ENCODE measurements at regions not wholly inside any gene's neighbourhood (a gene's known extent, or its start where the extent isn't known, plus 50 kb on each side); places are given as distances from the start of the nearest gene placed in this dataset.

DNA sequence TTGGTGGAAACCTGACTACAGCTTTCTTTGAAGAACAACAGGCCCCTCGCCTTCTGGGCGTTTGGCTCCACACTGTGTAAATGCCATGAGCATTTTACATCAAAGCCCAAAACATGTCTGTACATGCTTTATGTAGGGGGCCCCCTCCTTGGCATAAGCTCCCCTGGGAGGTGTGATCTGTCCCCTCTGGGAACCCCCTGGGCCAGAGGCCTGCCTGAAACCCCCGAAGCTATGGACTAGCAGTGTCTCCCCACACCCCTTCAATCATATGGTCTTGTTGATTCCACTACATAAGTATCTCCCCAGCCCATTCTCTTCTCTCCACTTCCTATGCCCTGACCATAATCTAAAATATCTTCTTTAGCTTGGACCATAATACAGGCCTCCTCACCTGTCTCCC lies 241.5 kb downstream of the C1orf94 start:
- no peak for DNase-seq
- WGBS, 5 donors, result 77 to 93% (median 80%) methylated on average over 3 of the region's 3 CpGs
- Histone ChIP-seq H3K36me3 (no peaks in the 10 kb centered on the region), H3K9me3 (no peaks in the 10 kb centered on the region), H3K4me1 (no peaks in the 10 kb centered on the region), H3K4me3 (no peak overlapping the region), H3K27ac (no peak overlapping the region), H3K27me3 (replicated peaks in 1 of 7) (peaks cover 0 to 9% (median 0%) of the 10 kb centered on the region in 7 donors)
- TF ChIP-seq, protein P1, sequence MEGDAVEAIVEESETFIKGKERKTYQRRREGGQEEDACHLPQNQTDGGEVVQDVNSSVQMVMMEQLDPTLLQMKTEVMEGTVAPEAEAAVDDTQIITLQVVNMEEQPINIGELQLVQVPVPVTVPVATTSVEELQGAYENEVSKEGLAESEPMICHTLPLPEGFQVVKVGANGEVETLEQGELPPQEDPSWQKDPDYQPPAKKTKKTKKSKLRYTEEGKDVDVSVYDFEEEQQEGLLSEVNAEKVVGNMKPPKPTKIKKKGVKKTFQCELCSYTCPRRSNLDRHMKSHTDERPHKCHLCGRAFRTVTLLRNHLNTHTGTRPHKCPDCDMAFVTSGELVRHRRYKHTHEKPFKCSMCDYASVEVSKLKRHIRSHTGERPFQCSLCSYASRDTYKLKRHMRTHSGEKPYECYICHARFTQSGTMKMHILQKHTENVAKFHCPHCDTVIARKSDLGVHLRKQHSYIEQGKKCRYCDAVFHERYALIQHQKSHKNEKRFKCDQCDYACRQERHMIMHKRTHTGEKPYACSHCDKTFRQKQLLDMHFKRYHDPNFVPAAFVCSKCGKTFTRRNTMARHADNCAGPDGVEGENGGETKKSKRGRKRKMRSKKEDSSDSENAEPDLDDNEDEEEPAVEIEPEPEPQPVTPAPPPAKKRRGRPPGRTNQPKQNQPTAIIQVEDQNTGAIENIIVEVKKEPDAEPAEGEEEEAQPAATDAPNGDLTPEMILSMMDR (IDR thresholded peaks at IDR 0.05 in 8 of 11, conservative IDR thresholded peaks at IDR 0.05 in 3 of 11), result no peak
- TF ChIP-seq POLR2A (IDR thresholded peaks at IDR 0.05) (no peak), POLR2AphosphoS5 (IDR thresholded peaks at IDR 0.05) (no peak)
- intact Hi-C loops (cut with DNase I; ENCODE audit: low total_unique reads), result no loop called here

DNA sequence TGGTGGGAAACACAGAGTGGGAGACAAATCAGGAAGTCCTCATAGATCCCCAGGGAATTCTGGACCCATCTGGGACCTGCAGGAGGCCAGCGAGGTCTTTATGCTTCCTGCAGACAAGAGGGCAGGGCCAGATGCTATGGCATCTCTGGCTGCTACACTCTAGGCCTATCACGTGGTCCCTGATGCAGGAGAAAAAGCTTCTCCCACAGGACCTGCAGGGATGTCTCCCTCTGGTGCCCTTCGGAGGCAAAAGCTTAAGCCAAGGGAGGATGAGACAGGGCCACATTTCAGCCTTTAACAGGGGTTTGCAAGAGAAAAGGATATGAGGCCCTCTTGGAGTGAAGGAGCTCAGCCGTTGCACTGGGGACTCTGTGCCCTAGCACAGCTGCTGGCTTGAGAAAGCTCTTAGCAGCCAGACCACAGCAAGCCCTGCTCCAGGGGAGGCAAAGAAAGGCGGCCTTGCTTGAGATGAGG lies 243.0 kb downstream of the C1orf94 start:
- Histone ChIP-seq H3K27me3 (replicated peaks in 1 of 7) (peaks cover 0 to 9% (median 0%) of the 10 kb centered on the region in 7 donors), H3K4me3 (no peak overlapping the region), H3K9me3 (no peaks in the 10 kb centered on the region), H3K36me3 (no peaks in the 10 kb centered on the region), H3K4me1 (no peaks in the 10 kb centered on the region), H3K27ac (no peak overlapping the region)
- intact Hi-C loops (cut with DNase I; ENCODE audit: low total_unique reads), result no loop called here
- WGBS, 5 donors, result 51 to 73% (median 54%) methylated on average over 5 of the region's 5 CpGs
- TF ChIP-seq POLR2A (IDR thresholded peaks at IDR 0.05) (no peak), POLR2AphosphoS5 (IDR thresholded peaks at IDR 0.05) (no peak)
- TF ChIP-seq, protein P1 (IDR thresholded peaks at IDR 0.05 in 8 of 11, conservative IDR thresholded peaks at IDR 0.05 in 3 of 11), result no peak
- DNase-seq, result no peak

DNA sequence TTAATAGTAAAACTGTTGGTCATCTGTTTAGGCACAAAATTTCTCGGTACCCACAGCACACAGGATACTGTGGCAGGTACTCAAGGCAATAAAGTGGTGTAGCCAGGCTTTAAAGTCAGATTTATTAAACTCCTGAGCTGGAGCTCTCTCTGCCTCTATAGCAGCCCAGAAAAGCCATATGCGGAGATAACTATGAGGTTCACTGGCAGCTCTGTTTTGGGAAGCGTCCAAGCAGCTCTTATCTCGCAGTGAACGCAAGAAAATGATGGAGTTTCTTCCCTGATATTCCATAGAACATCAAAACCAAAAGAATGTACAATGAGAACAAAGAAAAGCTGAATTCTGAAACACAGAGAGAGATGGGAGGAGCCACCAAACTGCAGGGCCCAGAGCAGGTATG lies 248.3 kb downstream of the C1orf94 start:
- WGBS, 5 donors, result 79 to 86% (median 82%) methylated on average over 5 of the region's 5 CpGs
- H3K9me3 ChIP-seq, result no peaks in the 10 kb centered on the region
- no peak overlapping the region for H3K4me3 ChIP-seq
- H3K27ac ChIP-seq, result no peak overlapping the region
- TF ChIP-seq POLR2A (IDR thresholded peaks at IDR 0.05), result no peak
- no peak for TF ChIP-seq POLR2AphosphoS5 (IDR thresholded peaks at IDR 0.05)
- TF ChIP-seq, protein P1 (IDR thresholded peaks at IDR 0.05 in 8 of 11, conservative IDR thresholded peaks at IDR 0.05 in 3 of 11), result no peak
- H3K36me3 ChIP-seq, result no peaks in the 10 kb centered on the region
- no peaks in the 10 kb centered on the region for H3K4me1 ChIP-seq
- intact Hi-C loops (cut with DNase I; ENCODE audit: low total_unique reads), result no loop called here
- peaks cover 0 to 17% (median 0%) of the 10 kb centered on the region in 7 donors for H3K27me3 ChIP-seq (replicated peaks in 1 of 7)
- DNase-seq, result no peak

DNA sequence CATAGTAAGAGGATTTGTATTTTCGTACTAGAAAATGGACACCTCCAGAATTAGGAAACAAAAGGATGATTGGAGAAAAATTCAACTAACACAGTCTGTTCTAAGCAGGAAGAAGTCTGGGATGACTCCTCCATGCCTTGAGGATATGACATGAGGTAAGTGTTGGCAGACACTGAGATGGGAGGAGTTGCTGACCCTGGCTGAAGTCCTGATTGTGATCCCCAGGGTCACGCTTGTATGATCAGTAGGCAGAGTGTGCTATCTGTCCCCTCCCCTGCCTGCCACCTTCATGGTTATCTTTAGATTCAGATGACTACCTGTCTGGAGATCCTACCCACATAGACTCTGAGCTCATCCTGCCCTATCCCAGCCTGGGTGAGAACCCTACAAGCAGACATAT lies 249.1 kb downstream of the C1orf94 start:
- H3K27ac ChIP-seq, result no peak overlapping the region
- H3K27me3 ChIP-seq (replicated peaks in 1 of 7), result peaks cover 0 to 17% (median 0%) of the 10 kb centered on the region in 7 donors
- intact Hi-C loops (cut with DNase I; ENCODE audit: low total_unique reads), result no loop called here
- no peak for TF ChIP-seq POLR2A (IDR thresholded peaks at IDR 0.05)
- TF ChIP-seq, protein P1 (IDR thresholded peaks at IDR 0.05 in 8 of 11, conservative IDR thresholded peaks at IDR 0.05 in 3 of 11), result no peak
- TF ChIP-seq POLR2AphosphoS5 (IDR thresholded peaks at IDR 0.05), result no peak
- 37 to 70% (median 56%) methylated on average over 2 of the region's 2 CpGs for WGBS, 5 donors
- H3K4me1 ChIP-seq, result no peaks in the 10 kb centered on the region
- H3K9me3 ChIP-seq, result no peaks in the 10 kb centered on the region
- no peak for DNase-seq
- no peaks in the 10 kb centered on the region for H3K36me3 ChIP-seq
- H3K4me3 ChIP-seq, result no peak overlapping the region
